ENCODE measurements at regions not wholly inside any gene's neighbourhood (a gene's known extent, or its start where the extent isn't known, plus 50 kb on each side); places are given as distances from the start of the nearest gene placed in this dataset.
"Not testable (repeated sequence)": the region's sequence is repeated elsewhere in the genome, so short reads cannot be mapped to it uniquely, and the experiment has no call there.

DNA sequence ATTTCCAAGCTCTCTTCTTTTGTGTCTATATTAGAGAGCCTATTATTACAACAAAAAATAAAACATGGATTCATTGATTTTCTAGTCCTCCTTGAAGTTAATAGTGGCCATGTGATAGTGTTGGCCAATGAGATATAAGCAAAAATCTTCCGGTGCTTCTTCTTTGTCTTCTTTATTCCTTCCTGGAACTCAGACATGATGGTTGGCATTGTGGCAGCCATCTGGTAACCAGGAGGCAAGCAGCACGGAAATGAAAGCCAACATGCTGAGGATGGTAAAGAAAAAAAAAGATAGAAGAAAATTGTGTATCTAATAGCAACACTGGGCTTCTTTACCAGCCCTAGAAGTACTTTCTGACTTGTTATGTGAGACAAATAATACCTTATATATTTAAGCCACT is 50.8 kb upstream of the SEL1L start:
- no peak overlapping the region for H3K4me3 Mint-ChIP-seq
- peaks cover 15% of the 10 kb centered on the region for H3K9me3 Mint-ChIP-seq
- intact Hi-C loops (cut with micrococcal nuclease), result no loop called here
- no peak overlapping the region for H3K27ac Mint-ChIP-seq
- H3K36me3 Mint-ChIP-seq (ENCODE audit: low read depth), result no peaks in the 10 kb centered on the region
- no peaks in the 10 kb centered on the region for H3K4me1 Mint-ChIP-seq (ENCODE audit: low read depth)
- H3K27me3 Mint-ChIP-seq, result no peaks in the 10 kb centered on the region

DNA sequence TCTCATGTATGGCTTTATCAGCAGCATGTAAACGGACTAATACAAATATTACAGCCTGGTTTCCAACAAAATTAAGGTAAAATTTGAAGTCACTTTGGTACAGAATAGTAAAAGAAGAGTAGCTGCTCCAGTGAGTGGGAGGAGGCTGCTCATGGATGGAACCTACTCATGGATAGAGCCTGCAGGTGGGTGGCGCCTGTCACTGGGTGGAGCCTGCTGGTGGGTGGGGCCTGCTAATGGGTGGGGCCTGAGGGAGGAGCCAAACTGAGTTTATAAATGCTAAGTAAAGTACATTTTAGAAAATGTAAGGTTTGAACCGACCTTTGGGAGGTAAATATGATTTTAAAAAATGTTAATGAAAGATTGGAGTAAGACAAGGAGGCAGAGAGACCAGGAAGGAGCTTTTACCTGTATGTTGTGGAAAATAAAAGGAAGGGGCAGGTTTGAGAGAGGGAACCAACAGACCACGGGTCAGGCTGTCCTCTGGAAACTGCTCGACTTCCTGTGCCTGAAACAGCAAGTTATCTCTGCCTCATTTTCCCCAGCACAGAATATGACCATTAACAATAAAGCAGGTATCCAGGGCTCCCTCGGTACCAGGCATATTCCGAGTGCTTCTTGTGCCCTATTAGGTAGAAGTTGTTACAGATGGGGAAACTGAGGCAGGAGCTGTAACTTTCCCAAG is 55.9 kb upstream of the SEL1L start:
- Mint-ChIP-seq H3K4me3 (no peak overlapping the region), H3K4me1 (ENCODE audit: low read depth) (no peaks in the 10 kb centered on the region), H3K27me3 (no peaks in the 10 kb centered on the region), H3K36me3 (ENCODE audit: low read depth) (no peaks in the 10 kb centered on the region), H3K27ac (no peak overlapping the region), H3K9me3 (no peaks in the 10 kb centered on the region)
- intact Hi-C loops (cut with micrococcal nuclease), result no loop called here

DNA sequence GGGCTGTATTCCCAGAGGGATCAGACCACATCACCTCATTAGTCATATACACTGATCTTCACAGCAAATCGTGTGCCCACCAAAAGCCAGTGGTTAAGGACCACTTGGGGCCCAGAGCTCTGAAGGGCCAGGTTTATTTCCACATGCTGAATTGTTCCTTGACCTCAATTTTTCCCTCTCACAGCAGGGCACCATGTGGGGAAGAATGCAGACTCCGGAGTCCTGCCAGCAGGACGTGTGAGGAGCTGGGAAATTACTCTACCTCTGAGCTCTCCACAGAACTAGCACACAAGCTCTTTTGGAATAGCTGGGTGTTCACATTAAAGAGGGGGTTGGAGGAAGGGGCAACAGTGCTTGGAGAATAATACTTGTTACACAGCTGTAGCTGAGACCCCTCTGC is 57.6 kb upstream of the SEL1L start:
- Mint-ChIP-seq H3K4me1 (ENCODE audit: low read depth) (no peaks in the 10 kb centered on the region), H3K27ac (no peak overlapping the region), H3K9me3 (no peaks in the 10 kb centered on the region), H3K27me3 (no peaks in the 10 kb centered on the region), H3K36me3 (ENCODE audit: low read depth) (no peaks in the 10 kb centered on the region), H3K4me3 (no peak overlapping the region)
- intact Hi-C loops (cut with micrococcal nuclease), result no loop called here

DNA sequence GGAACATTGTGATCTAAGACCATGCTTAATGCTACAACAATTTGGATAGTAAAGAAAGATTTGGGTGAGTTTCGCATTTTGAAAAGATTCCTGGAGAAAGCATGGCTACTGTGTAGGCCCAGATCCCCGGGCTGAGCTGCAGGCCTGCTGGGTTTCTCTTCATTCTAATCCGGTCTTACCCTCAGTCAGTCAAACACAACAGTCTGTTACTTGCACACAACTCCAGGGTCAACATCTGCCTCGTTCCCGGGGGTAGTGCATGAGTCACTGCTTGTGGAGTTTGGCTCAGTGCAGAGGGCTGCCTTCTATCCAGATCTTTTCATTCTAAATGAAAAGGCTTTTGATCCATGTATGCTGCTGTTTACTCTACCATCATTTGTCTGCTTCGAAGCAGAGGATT is 60.4 kb upstream of the SEL1L start:
- H3K27me3 Mint-ChIP-seq, result no peaks in the 10 kb centered on the region
- no peaks in the 10 kb centered on the region for H3K4me1 Mint-ChIP-seq (ENCODE audit: low read depth)
- no peak overlapping the region for H3K27ac Mint-ChIP-seq
- no peaks in the 10 kb centered on the region for H3K36me3 Mint-ChIP-seq (ENCODE audit: low read depth)
- intact Hi-C loops (cut with micrococcal nuclease), result no loop called here
- no peaks in the 10 kb centered on the region for H3K9me3 Mint-ChIP-seq
- H3K4me3 Mint-ChIP-seq, result no peak overlapping the region

DNA sequence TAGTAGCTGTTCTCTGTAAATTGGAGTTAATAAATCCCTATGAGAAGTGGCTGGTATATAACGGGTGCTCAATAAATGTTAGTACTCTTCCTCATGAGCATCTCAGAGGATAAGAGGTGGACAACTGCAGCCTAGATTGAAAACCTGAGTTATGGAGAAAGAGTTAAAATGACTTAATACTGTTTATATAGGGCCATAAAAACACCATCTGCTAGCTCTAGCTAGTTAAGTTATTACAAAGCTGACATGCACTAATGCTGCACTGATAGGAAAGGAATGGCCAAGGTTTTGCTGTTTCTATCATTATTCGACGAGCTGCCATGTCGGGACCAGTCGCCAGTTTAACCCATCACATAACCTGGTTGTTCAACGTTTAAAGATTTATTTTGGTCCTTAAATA is 72.0 kb upstream of the SEL1L start:
- Mint-ChIP-seq H3K4me1 (ENCODE audit: low read depth) (no peaks in the 10 kb centered on the region), H3K36me3 (ENCODE audit: low read depth) (no peaks in the 10 kb centered on the region), H3K4me3 (no peak overlapping the region), H3K27ac (no peak overlapping the region), H3K27me3 (no peaks in the 10 kb centered on the region), H3K9me3 (no peaks in the 10 kb centered on the region)
- intact Hi-C loops (cut with micrococcal nuclease), result no loop called here

DNA sequence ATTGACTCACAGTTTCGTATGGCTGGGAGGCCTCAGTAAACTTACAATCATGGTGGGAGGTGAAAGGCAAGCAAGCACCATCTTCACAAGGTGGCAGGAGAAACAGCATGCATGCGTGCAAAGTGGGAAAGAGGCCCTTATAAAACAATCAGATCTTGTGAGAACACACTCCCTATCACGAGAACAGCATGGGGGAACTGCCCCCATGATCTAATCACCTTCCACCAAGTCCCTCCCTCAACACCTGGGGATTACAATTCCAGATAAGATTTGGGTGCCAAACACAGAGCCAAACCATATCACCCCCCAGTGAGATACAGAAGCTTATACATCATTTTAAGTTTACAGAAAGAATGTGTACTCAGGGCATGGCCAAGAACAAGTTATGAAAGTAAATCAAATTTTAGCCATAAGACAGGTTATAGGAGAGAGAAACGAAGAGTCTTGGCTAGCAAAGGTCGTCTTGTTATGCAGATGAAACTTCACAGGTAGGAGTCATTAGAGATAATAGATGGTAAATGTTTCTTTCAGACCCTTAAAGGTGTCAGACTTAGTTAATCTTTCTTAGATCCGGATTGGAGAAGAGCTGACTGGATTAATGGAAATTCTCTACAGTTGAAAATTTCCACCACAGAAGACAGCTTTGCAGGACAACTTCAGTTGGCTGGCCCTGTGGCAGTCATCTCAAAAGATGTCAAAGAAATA is 79.8 kb upstream of the SEL1L start:
- intact Hi-C loops (cut with micrococcal nuclease), result no loop called here
- Mint-ChIP-seq H3K4me1 (ENCODE audit: low read depth) (no peaks in the 10 kb centered on the region), H3K36me3 (ENCODE audit: low read depth) (no peaks in the 10 kb centered on the region), H3K4me3 (no peak overlapping the region), H3K27ac (no peak overlapping the region), H3K27me3 (no peaks in the 10 kb centered on the region), H3K9me3 (no peaks in the 10 kb centered on the region)

DNA sequence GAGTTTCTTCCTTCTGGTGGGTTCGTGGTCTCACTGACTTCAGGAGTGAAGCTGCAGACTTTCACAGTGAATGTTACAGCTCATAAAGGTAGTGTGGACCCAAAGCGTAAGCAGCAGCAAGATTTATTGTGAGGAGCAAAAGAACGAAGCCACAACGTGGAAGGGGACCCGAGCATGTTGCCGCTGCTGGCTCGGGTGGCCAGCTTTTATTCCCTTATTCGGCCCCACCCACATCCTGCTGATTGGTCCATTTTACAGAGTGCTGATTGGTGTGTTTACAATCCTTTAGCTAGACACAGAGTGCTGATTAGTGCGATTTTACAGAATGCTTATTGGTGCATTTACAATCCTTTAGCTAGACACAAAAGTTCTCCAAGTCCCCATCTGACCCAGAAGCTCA is 80.6 kb upstream of the SEL1L start:
- H3K9me3 Mint-ChIP-seq; intact Hi-C loops (cut with micrococcal nuclease): not testable (repeated sequence)

DNA sequence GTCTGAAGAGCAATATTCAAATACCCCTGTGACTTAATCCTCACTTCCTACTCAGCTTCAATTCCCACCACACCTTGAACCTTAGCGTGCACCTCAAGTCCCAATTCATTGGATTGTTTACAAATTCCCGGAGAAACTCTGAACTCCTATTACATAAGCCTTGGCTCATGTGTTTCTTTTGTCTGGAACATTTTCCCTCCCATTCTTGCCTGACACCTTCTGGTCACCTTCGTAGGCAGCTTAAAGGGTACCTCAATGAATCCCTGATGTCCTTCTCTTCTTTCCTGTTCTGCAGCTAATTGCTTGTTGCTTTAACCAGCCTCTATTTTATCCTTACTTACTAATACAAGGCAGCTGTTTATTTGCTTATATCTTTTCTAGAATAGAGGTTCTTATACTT is 85.0 kb upstream of the SEL1L start:
- no peak overlapping the region for H3K27ac Mint-ChIP-seq
- no peak overlapping the region for H3K4me3 Mint-ChIP-seq
- H3K4me1 Mint-ChIP-seq (ENCODE audit: low read depth), result peaks cover 6% of the 10 kb centered on the region
- intact Hi-C loops (cut with micrococcal nuclease), result no loop called here
- H3K9me3 Mint-ChIP-seq, result peaks cover 11% of the 10 kb centered on the region
- no peaks in the 10 kb centered on the region for H3K36me3 Mint-ChIP-seq (ENCODE audit: low read depth)
- no peaks in the 10 kb centered on the region for H3K27me3 Mint-ChIP-seq

More for the DNA sequence above, 80.6 kb upstream of the SEL1L start:
- not testable (repeated sequence) for H3K4me1 Mint-ChIP-seq (ENCODE audit: low read depth); H3K4me3 Mint-ChIP-seq; H3K27ac Mint-ChIP-seq; H3K36me3 Mint-ChIP-seq (ENCODE audit: low read depth); H3K27me3 Mint-ChIP-seq

DNA sequence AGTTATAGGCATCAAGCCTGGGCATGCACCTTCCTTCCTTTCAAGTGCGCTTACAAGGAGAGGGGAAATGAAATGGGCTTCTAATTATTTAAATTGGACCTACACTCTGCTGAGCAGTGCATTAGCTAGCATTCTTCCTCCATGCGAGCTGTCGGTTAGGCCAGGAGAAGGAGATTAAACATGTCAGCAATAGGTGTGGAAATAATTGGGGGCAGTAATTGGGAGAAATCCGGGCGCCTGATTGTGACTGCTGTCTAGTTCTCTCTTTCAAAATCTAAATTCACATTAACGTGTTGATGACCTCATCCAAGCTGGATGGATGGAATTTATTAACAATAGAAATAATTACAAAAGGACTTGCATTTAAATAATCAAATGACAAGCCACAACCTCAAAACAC is 86.2 kb upstream of the SEL1L start:
- Mint-ChIP-seq H3K4me1 (ENCODE audit: low read depth) (peaks cover 6% of the 10 kb centered on the region), H3K36me3 (ENCODE audit: low read depth) (no peaks in the 10 kb centered on the region), H3K4me3 (no peak overlapping the region), H3K9me3 (peaks cover 11% of the 10 kb centered on the region), H3K27ac (no peak overlapping the region), H3K27me3 (no peaks in the 10 kb centered on the region)
- intact Hi-C loops (cut with micrococcal nuclease), result no loop called here

DNA sequence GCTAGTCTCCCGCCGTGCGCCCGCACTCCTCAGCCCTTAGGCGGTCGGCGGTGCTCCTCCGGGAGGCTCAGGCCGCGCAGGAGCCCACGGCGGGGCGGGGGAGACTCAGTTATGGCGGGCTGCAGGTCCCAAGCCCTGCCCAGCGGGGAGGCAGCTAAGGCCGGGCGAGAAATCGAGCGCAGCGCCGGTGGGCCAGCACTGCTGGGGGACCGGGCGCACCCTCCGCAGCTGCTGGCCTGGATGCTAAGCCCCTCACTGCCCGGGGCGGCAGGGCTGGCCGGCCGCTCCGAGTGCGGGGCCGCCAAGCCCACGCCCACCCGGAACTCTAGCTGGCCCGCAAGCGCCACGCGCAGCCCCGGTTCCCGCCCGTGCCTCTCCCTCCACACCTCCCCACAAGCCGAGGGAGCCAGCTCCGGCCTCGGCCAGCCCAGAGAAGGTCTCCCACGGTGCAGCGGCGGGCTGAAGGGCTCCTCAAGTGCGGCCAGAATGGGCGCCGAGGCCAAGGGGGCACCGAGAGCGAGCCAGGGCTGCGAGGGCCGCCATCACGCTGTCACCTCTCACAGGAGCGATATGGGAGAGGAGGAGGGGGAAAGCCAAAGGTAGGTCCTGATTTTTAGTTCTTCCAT is 90.2 kb upstream of the SEL1L start:
- H3K36me3 Mint-ChIP-seq (ENCODE audit: low read depth); H3K27ac Mint-ChIP-seq; intact Hi-C loops (cut with micrococcal nuclease): not testable (repeated sequence)

DNA sequence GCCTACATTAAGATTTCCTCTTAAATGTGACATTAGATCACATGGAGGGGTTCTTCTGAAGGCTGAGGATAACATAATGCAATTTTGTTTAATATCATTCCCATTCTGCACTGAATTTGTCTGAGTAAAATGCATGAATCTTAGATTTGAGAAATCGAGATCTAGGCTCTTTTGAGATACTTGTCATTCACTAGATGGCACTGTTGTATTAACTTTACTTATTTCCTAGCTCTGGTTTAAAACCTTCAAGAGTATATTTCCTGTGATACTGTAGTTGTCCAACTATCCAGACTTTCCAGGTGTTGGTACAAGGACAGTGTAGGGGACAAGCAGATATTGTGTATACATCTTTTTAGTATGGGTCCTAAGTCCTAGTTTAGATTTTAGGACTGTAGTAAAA is 91.7 kb upstream of the SEL1L start:
- H3K36me3 Mint-ChIP-seq (ENCODE audit: low read depth), result no peaks in the 10 kb centered on the region
- intact Hi-C loops (cut with micrococcal nuclease), result loop anchor here (5.0 kb wide), 1 partner anchor 1837 kb away; no protein-coding TSS in a partner anchor
- H3K27ac Mint-ChIP-seq, result no peak overlapping the region
- H3K27me3 Mint-ChIP-seq, result peaks cover 2% of the 10 kb centered on the region
- peaks cover 6% of the 10 kb centered on the region for H3K4me1 Mint-ChIP-seq (ENCODE audit: low read depth)
- peaks cover 11% of the 10 kb centered on the region for H3K9me3 Mint-ChIP-seq
- H3K4me3 Mint-ChIP-seq, result no peak overlapping the region

More for the DNA sequence above, 90.2 kb upstream of the SEL1L start:
- not testable (repeated sequence) for H3K27me3 Mint-ChIP-seq; H3K4me3 Mint-ChIP-seq; H3K4me1 Mint-ChIP-seq (ENCODE audit: low read depth)
- H3K9me3 Mint-ChIP-seq, result peaks cover 11% of the 10 kb centered on the region

DNA sequence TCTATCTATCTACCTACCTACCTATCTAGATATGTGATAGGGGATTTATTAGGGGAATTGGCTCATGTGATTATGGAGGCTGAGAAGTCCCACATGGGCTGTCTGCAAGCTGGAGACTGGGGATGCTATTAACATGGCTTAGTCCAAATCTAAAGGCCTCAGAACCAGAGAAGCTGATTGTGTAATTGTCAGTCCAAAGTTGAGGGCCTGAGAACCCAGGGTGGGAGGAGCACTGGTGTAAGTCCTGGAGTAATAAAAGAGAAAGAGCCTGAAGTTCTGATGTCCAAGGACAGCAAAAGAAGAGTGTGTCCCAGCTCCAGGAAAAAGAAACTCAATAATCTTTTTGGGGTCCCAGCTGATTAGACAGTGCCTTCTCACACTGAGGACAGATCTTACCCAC is 98.5 kb upstream of the SEL1L start:
- Mint-ChIP-seq H3K4me3 (no peak overlapping the region), H3K9me3 (peaks cover 9% of the 10 kb centered on the region), H3K27me3 (peaks cover 2% of the 10 kb centered on the region), H3K36me3 (ENCODE audit: low read depth) (no peaks in the 10 kb centered on the region), H3K27ac (no peak overlapping the region), H3K4me1 (ENCODE audit: low read depth) (no peaks in the 10 kb centered on the region)
- intact Hi-C loops (cut with micrococcal nuclease), result no loop called here

DNA sequence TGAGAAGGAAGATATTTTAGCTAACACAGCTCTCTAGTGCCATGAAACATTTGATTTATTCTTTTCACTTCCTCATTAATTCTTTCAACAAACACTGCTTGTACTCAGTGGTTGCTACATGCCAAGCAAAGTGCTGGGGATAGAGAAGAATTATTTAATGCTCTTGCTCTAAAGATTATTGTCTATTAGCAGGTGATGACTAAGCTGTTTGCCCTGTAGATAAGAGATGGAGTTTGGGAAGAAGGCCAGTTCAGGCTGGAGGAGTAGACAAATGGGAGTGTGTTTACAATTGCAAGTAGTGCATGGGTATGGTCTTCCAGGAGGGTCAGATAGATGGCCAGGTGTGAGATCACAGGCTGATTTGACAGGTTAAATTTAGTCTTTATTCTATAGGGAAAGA is 99.8 kb upstream of the SEL1L start:
- Mint-ChIP-seq H3K27me3 (peaks cover 2% of the 10 kb centered on the region), H3K4me1 (ENCODE audit: low read depth) (no peaks in the 10 kb centered on the region), H3K4me3 (no peak overlapping the region), H3K9me3 (peaks cover 9% of the 10 kb centered on the region), H3K27ac (no peak overlapping the region), H3K36me3 (ENCODE audit: low read depth) (no peaks in the 10 kb centered on the region)
- intact Hi-C loops (cut with micrococcal nuclease), result no loop called here

DNA sequence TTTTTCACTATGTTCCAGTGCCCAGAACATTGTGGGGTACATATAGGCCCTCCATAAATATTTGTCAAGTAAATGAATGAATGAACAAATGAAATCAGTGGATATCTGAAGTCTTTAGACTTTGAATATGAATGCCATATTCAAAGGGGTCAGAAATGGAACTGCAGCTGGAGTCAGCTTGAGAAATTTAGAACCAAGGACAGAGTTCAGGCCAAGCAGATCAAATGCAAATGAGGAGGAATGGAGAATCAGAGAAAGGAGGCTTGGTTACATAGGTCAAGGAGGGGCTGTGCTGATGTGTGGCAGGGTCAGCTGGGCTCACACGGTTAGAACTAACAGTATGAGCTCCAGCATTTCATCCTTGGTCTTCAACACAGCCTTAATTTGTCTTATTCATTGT is 104.0 kb upstream of the SEL1L start:
- no peak overlapping the region for H3K4me3 Mint-ChIP-seq
- H3K4me1 Mint-ChIP-seq (ENCODE audit: low read depth), result no peaks in the 10 kb centered on the region
- H3K27me3 Mint-ChIP-seq, result peaks cover 2% of the 10 kb centered on the region
- H3K36me3 Mint-ChIP-seq (ENCODE audit: low read depth), result no peaks in the 10 kb centered on the region
- no peak overlapping the region for H3K27ac Mint-ChIP-seq
- intact Hi-C loops (cut with micrococcal nuclease), result no loop called here
- H3K9me3 Mint-ChIP-seq, result peaks cover 4% of the 10 kb centered on the region
